ENCODE measurements at regions not wholly inside any gene's neighbourhood (a gene's known extent, or its start where the extent isn't known, plus 50 kb on each side); places are given as distances from the start of the nearest gene placed in this dataset.
A peak's percentile ranks its signal among the peaks of the same experiment; 100 is the strongest.
"Not testable (repeated sequence)": the region's sequence is repeated elsewhere in the genome, so short reads cannot be mapped to it uniquely, and the experiment has no call there.

- no peak overlapping the region for H3K4me3 ChIP-seq (ENCODE audit: low read depth, low read length)
These were observed 216.7 kb downstream of the FRK start for GRCh38 chr6:115843945-115844344.

DNA sequence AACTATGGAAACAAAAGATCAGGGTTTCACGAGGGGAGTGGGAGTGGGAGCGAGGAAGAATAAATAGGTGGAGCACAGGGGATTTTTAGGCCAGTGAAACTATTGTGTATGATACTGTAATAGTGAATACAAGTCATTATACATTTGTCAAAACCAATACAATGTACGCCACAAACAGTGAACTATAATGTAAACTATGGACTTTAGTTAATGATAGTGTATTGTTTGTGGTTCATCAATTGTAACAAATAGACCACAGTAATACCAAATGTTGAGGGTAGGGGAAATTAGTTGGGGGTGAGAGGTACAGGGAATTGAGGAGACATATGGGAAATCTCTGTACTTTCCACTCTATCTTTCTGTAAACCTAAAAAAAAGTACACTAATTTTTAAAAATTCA lies 218.4 kb downstream of the FRK start:
- no peak overlapping the region for H3K4me3 ChIP-seq (ENCODE audit: low read depth, low read length)

More at GRCh38 chr6:115843945-115844344, 216.7 kb downstream of the FRK start:
- TF ChIP-seq, protein P1, sequence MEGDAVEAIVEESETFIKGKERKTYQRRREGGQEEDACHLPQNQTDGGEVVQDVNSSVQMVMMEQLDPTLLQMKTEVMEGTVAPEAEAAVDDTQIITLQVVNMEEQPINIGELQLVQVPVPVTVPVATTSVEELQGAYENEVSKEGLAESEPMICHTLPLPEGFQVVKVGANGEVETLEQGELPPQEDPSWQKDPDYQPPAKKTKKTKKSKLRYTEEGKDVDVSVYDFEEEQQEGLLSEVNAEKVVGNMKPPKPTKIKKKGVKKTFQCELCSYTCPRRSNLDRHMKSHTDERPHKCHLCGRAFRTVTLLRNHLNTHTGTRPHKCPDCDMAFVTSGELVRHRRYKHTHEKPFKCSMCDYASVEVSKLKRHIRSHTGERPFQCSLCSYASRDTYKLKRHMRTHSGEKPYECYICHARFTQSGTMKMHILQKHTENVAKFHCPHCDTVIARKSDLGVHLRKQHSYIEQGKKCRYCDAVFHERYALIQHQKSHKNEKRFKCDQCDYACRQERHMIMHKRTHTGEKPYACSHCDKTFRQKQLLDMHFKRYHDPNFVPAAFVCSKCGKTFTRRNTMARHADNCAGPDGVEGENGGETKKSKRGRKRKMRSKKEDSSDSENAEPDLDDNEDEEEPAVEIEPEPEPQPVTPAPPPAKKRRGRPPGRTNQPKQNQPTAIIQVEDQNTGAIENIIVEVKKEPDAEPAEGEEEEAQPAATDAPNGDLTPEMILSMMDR (IDR thresholded peaks at IDR 0.05; ENCODE audit: low read depth, low read length) = no peak

DNA sequence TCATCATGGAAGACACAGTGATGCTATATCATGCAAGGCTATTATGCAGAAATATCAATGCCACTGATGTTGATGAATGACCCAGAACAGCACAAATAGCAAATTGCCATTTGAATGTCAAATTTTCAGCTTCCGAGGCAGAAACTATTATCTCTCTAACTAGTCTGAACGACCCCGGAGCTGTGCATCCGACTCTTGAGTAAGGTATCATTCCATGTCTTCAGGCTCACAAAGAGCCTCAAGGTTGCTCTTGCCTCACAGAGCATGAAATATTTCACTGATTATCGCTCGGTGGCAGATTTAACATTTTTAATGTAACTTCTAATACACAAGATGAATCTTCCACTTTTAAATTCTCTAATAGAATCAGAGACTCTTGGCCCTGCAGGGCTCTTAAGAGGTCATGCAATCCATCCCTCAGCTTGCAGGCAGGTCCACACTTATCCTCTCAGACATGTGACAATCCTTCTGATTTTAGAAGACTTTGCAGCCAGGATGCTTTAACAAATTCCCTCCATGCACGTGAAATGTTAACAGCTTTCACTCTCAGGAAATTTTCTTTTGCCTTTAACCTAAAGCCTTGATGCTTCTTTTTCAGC lies 221.0 kb downstream of the FRK start:
- no peak overlapping the region for H3K4me3 ChIP-seq (ENCODE audit: low read depth, low read length)
- TF ChIP-seq, protein P1 (IDR thresholded peaks at IDR 0.05; ENCODE audit: low read depth, low read length) = no peak

More for the DNA sequence above, 218.4 kb downstream of the FRK start:
- TF ChIP-seq, protein P1 (IDR thresholded peaks at IDR 0.05; ENCODE audit: low read depth, low read length) = no peak

DNA sequence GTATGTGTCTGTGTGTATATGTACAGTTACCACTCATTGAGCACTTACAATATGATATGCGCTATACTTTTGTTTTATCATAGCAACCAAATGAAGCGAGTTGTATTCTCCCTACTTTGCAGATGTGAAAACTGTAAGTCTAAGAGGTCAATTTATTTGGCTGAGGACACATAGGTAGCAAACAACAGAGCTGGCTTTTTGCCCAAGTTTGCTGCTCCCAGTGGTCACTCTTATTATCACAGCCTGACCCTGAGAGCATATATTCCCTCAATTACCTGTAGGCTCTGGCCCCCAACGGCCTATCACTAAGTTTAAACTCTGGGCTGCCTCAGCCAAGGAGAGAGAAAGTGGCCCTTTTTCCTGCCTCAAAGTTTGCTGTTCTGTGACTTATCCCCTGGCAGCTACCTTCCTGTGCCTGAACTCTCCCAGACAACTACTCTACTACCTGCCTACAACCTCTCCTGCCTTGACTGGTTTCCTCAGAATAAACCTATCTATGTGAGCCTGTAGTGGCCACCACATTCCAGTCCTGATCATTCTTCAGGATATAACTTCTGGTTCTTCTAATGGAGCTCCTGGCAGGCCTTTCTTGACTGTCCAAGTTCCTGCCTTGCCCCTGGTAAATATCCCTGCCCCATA lies 221.8 kb downstream of the FRK start:
- TF ChIP-seq, protein P1 (IDR thresholded peaks at IDR 0.05; ENCODE audit: low read depth, low read length) = peak; percentile 40; the same call in 1 of the 2 replicates
- H3K4me3 ChIP-seq (ENCODE audit: low read depth, low read length) = no peak overlapping the region

DNA sequence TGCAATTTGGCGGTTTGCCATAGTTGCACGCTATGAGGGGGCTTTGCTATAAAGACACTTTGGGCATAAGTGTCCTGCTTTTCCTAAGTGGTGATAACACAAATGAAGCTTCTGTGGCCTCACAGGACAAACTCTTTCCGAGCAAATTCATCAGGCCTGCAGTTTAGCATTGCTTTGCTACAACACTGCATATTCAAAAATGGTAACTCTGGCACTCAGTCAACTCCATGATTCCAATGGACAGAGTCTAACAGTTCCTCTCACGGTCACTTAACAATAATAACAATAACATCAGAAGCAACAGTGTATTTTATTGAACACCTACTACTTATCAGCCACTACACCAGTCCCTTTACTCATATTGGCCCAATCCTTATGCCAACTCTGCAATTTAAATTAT lies 222.5 kb downstream of the FRK start:
- H3K4me3 ChIP-seq (ENCODE audit: low read depth, low read length) = no peak overlapping the region
- TF ChIP-seq, protein P1 (IDR thresholded peaks at IDR 0.05; ENCODE audit: low read depth, low read length) = no peak

GRCh38 chr6:115836374-115836773 lies 224.3 kb downstream of the FRK start:
- H3K4me3 ChIP-seq (ENCODE audit: low read depth, low read length) = not testable (repeated sequence)

DNA sequence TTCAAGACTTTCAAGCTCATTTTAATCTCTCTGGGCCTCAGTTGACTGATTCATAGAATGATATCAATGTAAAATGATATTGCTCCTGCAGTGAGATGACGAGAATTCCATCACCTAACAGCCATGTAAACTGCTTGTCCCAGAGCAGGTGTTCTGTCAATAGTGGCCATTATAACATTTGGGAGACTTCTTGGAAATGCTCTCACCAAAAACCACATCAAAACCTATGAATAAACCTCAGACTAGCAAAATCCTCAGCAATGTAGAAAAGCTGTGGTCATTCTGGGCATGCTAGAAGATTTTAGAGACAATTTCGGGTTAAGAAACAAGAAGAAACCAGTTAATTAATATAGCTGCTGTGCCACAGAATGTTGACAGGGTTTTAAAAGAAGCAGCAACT lies 225.4 kb downstream of the FRK start:
- TF ChIP-seq, protein P1 (IDR thresholded peaks at IDR 0.05; ENCODE audit: low read depth, low read length) = no peak
- no peak overlapping the region for H3K4me3 ChIP-seq (ENCODE audit: low read depth, low read length)

GRCh38 chr6:115834542-115834941 lies 226.1 kb downstream of the FRK start:
- H3K4me3 ChIP-seq (ENCODE audit: low read depth, low read length) = not testable (repeated sequence)

All from WI38 (cell line).